ENCODE measurements at regions not wholly inside any gene's neighbourhood (a gene's known extent, or its start where the extent isn't known, plus 50 kb on each side); places are given as distances from the start of the nearest gene placed in this dataset.

GRCh38 chr3:144060881-144061280, 89.3 kb downstream of the DIPK2A start:
- no peaks in the 10 kb centered on the region for H3K27me3 ChIP-seq
- H3K36me3 ChIP-seq: no peaks in the 10 kb centered on the region
- no peaks in the 10 kb centered on the region for H3K9me3 ChIP-seq
- TF ChIP-seq POLR2A (IDR thresholded peaks at IDR 0.05): no peak
- TF ChIP-seq EP300 (IDR thresholded peaks at IDR 0.05): no peak
- no peak for TF ChIP-seq CTCF (IDR thresholded peaks at IDR 0.05)
- no peaks in the 10 kb centered on the region for H3K4me1 ChIP-seq
- 94 to 96% methylated on average over 11 of the region's 11 CpGs for WGBS, 2 donors
- no peak overlapping the region for H3K4me3 ChIP-seq
- DNase-seq (ENCODE audit: low spot score in 2 of 2): no peak
- H3K27ac ChIP-seq: no peak overlapping the region

- DNase-seq (ENCODE audit: low spot score in 2 of 2): no peak
- Histone ChIP-seq H3K36me3 (no peaks in the 10 kb centered on the region), H3K9me3 (no peaks in the 10 kb centered on the region), H3K4me1 (no peaks in the 10 kb centered on the region), H3K27me3 (no peaks in the 10 kb centered on the region), H3K4me3 (no peak overlapping the region), H3K27ac (no peak overlapping the region)
- TF ChIP-seq EP300 (IDR thresholded peaks at IDR 0.05) (no peak), CTCF (IDR thresholded peaks at IDR 0.05) (no peak), POLR2A (IDR thresholded peaks at IDR 0.05) (no peak)
- 51 to 62% methylated on average over 2 of the region's 2 CpGs for WGBS, 2 donors
Measured at GRCh38 chr3:144063306-144063705, 91.7 kb downstream of the DIPK2A start.

GRCh38 chr3:144067059-144067458, 95.4 kb downstream of the DIPK2A start:
- Histone ChIP-seq H3K4me1 (no peaks in the 10 kb centered on the region), H3K27me3 (no peaks in the 10 kb centered on the region), H3K36me3 (no peaks in the 10 kb centered on the region), H3K9me3 (peaks cover 0 to 14% (median 0%) of the 10 kb centered on the region in 4 donors), H3K27ac (no peak overlapping the region), H3K4me3 (no peak overlapping the region)
- no peak for TF ChIP-seq POLR2A (IDR thresholded peaks at IDR 0.05)
- TF ChIP-seq CTCF (IDR thresholded peaks at IDR 0.05): no peak
- TF ChIP-seq EP300 (IDR thresholded peaks at IDR 0.05): no peak
- WGBS, 2 donors: 88 to 93% methylated on average over 3 of the region's 3 CpGs
- DNase-seq (ENCODE audit: low spot score in 2 of 2): no peak

- H3K9me3 ChIP-seq: peaks cover 0 to 21% (median 0%) of the 10 kb centered on the region in 4 donors
- H3K27ac ChIP-seq: no peak overlapping the region
- H3K27me3 ChIP-seq: no peaks in the 10 kb centered on the region
- H3K36me3 ChIP-seq: no peaks in the 10 kb centered on the region
- no peak overlapping the region for H3K4me3 ChIP-seq
- no peak for DNase-seq (ENCODE audit: low spot score in 2 of 2)
- TF ChIP-seq CTCF (IDR thresholded peaks at IDR 0.05): no peak
- TF ChIP-seq POLR2A (IDR thresholded peaks at IDR 0.05): no peak
- TF ChIP-seq EP300 (IDR thresholded peaks at IDR 0.05): no peak
- H3K4me1 ChIP-seq: no peaks in the 10 kb centered on the region
- 86 to 89% methylated on average over 1 of the region's 1 CpG for WGBS, 2 donors
Measured at GRCh38 chr3:144073698-144074097, 102.1 kb downstream of the DIPK2A start.

GRCh38 chr3:144079634-144080033, 108.0 kb downstream of the DIPK2A start:
- H3K9me3 ChIP-seq: no peaks in the 10 kb centered on the region
- TF ChIP-seq EP300 (IDR thresholded peaks at IDR 0.05) (no peak), POLR2A (IDR thresholded peaks at IDR 0.05) (no peak)
- no peaks in the 10 kb centered on the region for H3K36me3 ChIP-seq

GRCh38 chr3:144084929-144085328, 113.3 kb downstream of the DIPK2A start:
- DNase-seq (ENCODE audit: low spot score in 2 of 2): no peak
- Histone ChIP-seq H3K27ac (no peak overlapping the region), H3K9me3 (peaks cover 0 to 4% (median 0%) of the 10 kb centered on the region in 4 donors), H3K4me3 (no peak overlapping the region), H3K36me3 (no peaks in the 10 kb centered on the region), H3K27me3 (no peaks in the 10 kb centered on the region), H3K4me1 (no peaks in the 10 kb centered on the region)
- 71% methylated on average over 2 of the region's 2 CpGs for WGBS, 2 donors
- no peak for TF ChIP-seq CTCF (IDR thresholded peaks at IDR 0.05)
- no peak for TF ChIP-seq POLR2A (IDR thresholded peaks at IDR 0.05)
- TF ChIP-seq EP300 (IDR thresholded peaks at IDR 0.05): no peak

More at GRCh38 chr3:144079634-144080033, 108.0 kb downstream of the DIPK2A start:
- H3K4me1 ChIP-seq: no peaks in the 10 kb centered on the region
- no peak for DNase-seq (ENCODE audit: low spot score in 2 of 2)
- H3K27ac ChIP-seq: no peak overlapping the region
- no peaks in the 10 kb centered on the region for H3K27me3 ChIP-seq
- 75 to 82% methylated on average over 2 of the region's 2 CpGs for WGBS, 2 donors
- no peak overlapping the region for H3K4me3 ChIP-seq

Data from tibial nerve (tissue), 4 donors.